Choroid plexus epithelial cell (primary cell): ENCODE measurements at regions not wholly inside any gene's neighbourhood (a gene's known extent, or its start where the extent isn't known, plus 50 kb on each side); places are given as distances from the start of the nearest gene placed in this dataset.
"Not testable (repeated sequence)": the region's sequence is repeated elsewhere in the genome, so short reads cannot be mapped to it uniquely, and the experiment has no call there.

Experiments
- DNase-seq: peaks from one replicate; pipeline ENCODE4 v3.0.0-alpha.2; 2010; ENCODE audit warnings: low read depth
- H3K4me3 ChIP-seq: 2 replicates; pipeline ENCODE4 v1.5.1; 2011; ENCODE audit warnings: low read depth, mild to moderate bottlenecking, control low read depth, low read length, moderate library complexity
- TF ChIP-seq, protein P1 (sequence below): conservative IDR thresholded peaks from 2 replicates; pipeline ENCODE4 v1.5.1; 2011; ENCODE audit warnings: low read depth, mild to moderate bottlenecking, control low read depth, inconsistent platforms, low read length, moderate library complexity

DNA sequence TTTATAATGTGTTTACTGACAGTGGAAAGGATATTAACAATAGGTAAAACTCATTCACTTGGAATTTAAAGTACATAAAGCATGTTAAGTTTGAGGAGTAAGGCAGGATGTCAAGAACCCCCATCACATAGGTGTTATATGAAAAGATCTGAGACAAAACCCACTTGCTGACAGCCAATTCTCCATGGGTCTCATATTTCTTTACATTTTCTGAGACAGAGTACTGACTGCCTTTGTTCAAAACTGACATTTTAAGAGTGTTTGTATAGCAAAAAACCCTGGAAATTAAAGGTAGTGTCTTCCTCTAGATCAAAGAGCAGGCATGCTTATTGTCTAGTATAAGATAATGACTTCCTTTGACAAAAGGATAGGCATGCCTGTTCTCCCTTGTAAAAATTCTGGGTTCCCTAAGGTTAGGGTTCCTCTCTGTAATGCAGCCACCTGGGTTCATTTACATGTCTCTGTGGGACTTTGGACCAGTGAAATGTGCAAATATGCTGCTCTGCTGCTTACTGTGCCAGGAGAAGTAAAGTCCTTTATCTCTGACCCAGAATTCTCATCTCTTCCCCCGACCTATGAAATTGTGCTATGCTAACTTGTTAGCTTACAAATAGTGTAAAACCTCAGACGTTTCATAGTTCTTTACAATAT, 123.6 kb downstream of the PCDH18 start:
- DNase-seq = no peak
- TF ChIP-seq, protein P1, sequence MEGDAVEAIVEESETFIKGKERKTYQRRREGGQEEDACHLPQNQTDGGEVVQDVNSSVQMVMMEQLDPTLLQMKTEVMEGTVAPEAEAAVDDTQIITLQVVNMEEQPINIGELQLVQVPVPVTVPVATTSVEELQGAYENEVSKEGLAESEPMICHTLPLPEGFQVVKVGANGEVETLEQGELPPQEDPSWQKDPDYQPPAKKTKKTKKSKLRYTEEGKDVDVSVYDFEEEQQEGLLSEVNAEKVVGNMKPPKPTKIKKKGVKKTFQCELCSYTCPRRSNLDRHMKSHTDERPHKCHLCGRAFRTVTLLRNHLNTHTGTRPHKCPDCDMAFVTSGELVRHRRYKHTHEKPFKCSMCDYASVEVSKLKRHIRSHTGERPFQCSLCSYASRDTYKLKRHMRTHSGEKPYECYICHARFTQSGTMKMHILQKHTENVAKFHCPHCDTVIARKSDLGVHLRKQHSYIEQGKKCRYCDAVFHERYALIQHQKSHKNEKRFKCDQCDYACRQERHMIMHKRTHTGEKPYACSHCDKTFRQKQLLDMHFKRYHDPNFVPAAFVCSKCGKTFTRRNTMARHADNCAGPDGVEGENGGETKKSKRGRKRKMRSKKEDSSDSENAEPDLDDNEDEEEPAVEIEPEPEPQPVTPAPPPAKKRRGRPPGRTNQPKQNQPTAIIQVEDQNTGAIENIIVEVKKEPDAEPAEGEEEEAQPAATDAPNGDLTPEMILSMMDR = no peak

DNA sequence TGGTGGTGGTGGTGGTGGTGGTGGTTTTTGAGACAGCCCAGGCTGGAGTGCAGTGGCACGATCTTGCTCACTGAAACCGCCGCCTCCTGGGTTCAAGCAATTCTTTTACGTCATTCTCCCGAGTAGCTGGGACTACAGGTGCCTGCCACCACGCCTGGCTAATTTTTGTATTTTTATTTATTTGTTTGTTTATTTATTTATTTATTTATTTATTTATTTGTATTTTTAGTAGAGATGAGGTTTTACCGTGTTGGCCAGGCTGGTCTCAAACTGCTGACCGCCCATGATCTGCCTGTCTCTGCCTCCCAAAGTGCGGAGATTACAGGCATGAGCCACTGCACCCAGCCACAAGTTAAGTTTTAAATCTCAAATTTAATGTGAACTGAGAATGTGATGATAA, 126.5 kb downstream of the PCDH18 start:
- not testable (repeated sequence) for H3K4me3 ChIP-seq, DNase-seq

More for the DNA sequence above, 123.6 kb downstream of the PCDH18 start:
- no peak overlapping the region for H3K4me3 ChIP-seq

DNA sequence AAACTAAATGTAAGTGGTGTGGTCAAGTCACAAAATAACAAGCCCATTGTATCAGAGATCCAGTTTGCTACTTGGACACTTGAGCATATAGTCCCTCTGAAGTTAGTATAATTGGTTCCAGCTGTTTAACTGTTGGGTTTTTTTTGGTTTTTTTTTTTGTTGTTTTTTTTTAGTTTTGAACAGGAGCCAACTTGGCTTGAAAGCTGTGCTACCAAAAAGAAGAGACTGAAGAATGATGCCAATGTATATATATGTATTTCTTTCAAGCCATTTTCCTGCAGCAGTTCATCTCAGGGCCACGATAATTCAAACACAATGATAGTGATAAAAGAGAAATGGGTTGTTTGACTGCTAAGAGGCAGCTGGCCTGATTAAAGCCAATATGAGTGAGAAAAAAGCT, 138.3 kb downstream of the PCDH18 start:
- H3K4me3 ChIP-seq = no peak overlapping the region
- peak; percentile 33 for DNase-seq
- TF ChIP-seq, protein P1 = no peak

DNA sequence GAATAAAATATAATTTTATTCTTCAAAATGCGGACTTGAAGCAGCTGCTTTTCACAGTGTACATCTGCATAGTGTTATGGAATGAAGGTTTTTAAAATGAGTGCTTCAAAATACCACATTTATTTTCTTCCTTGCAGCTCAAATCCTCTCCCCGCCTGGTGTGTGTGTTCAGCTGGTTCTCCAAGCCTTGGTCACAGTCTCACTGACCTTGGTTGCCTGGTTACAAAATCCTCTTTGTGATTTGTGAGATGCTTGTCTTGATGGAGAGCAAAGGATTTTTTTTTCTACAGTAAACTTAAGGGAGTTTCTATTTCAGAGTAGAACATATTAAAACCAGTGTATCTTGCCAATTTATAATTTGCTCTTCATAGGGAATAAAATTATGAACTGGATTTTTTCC, 139.2 kb downstream of the PCDH18 start:
- TF ChIP-seq, protein P1 = no peak
- no peak overlapping the region for H3K4me3 ChIP-seq
- DNase-seq = peak; percentile 69

DNA sequence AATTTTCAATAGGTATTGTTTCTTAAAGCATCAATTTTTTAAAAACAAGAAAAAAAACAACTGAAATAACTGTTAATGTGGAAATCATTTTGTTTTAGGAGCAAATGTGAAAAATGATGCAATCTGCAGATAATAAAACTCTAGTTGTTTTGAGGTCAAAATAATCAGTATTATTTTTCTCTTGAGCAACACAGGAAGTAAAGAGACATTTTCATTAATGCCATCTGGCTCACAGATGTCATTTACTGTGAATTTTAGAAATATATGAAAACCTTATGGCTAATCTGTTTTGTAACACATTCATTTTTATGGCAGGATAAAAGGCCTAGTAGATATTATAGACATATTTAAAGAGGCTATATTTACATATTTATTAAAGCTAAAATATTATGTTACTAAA, 141.6 kb downstream of the PCDH18 start:
- TF ChIP-seq, protein P1 = no peak
- H3K4me3 ChIP-seq = no peak overlapping the region
- DNase-seq = peak; percentile 64

DNA sequence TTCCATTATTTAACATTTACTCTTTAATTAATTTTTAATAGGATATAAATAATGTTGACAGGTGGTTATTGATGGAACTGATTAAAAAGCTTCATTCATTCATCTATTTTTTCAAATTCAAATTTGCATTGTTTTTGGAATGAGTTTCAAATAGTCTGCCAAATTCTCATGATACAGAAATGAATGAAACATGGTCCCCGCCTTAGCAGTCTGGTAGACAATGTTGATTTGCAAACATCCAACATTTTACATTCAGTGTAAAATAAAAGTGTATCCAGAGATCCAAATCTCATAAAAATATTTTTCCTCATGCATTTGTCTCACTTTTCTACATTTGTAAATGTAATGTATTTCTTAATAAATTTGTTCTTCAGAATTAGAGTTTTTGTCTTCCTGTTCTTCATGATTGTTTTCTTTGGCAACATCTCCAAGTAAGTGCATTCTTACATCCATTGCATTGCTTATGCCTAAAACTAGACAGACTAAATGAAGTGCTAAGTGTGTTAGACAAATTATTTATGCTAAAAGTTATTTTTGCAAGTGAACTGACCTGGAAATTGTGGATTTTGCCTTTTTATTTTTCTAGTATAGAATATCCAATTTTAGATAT, 142.3 kb downstream of the PCDH18 start:
- H3K4me3 ChIP-seq = no peak overlapping the region
- TF ChIP-seq, protein P1 = no peak
- DNase-seq = peak; percentile 73

DNA sequence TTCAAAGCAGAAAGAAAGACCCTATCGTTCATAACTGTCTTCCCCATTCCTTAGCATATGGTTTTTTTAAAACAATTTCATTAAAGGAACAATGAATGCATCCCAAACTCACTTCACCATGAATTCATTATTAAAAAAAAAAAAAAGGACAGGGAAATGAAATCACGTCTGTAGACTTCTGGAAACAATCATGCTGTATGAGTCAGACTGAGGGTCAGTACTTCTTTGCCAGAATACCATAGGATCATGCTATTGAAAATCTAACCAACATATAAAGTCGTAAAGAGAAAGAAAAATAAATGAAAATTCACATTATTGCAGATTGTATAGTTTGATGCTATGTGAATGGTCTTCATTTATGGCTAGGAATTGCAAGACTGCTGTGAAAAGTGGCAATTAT, 144.4 kb downstream of the PCDH18 start:
- TF ChIP-seq, protein P1 = no peak

More for the DNA sequence above, 144.4 kb downstream of the PCDH18 start:
- DNase-seq = peak; percentile 81
- H3K4me3 ChIP-seq = no peak overlapping the region
